Activated naive CD4-positive, alpha-beta T cell treated with anti-CD3 and anti-CD28 coated beads, Interleukin-2, amount 10 ng/mL, durations not matched to agents 7 days and 5 days (primary cell): ENCODE measurements at regions not wholly inside any gene's neighbourhood (a gene's known extent, or its start where the extent isn't known, plus 50 kb on each side); places are given as distances from the start of the nearest gene placed in this dataset.
A peak's percentile ranks its signal among the peaks of the same experiment; 100 is the strongest.
"Not testable (repeated sequence)": the region's sequence is repeated elsewhere in the genome, so short reads cannot be mapped to it uniquely, and the experiment has no call there.

Experiments
- CTCF ChIA-PET: fragments of 350-600 bp; sonication (Branson Sonifier 250); formaldehyde crosslinking; loops from one replicate; lab custom pipeline; 2021; ENCODE audit warnings: antibody characterized with exemption; lab: Charles Lee
- DNase-seq: peaks from one replicate; pipeline ENCODE4 v3.0.0-alpha.2; 2020
- H3K27ac Mint-ChIP-seq: one replicate; pipeline ENCODE4 v1.8.0; 2021; ENCODE audit warnings: mild to moderate bottlenecking, moderate library complexity, mixed read lengths
- H3K27me3 Mint-ChIP-seq: one replicate; pipeline ENCODE4 v1.8.0; 2021; ENCODE audit warnings: mild to moderate bottlenecking, mixed read lengths
- H3K36me3 Mint-ChIP-seq: one replicate; pipeline ENCODE4 v1.8.0; 2021; ENCODE audit warnings: mixed read lengths
- H3K4me1 Mint-ChIP-seq: one replicate; pipeline ENCODE4 v1.8.0; 2021; ENCODE audit warnings: mixed read lengths
- H3K4me3 Mint-ChIP-seq: one replicate; pipeline ENCODE4 v1.8.0; 2021; ENCODE audit warnings: mild to moderate bottlenecking, moderate library complexity, mixed read lengths
- H3K9me3 Mint-ChIP-seq: one replicate; pipeline ENCODE4 v1.8.0; 2021; ENCODE audit warnings: mixed read lengths

DNA sequence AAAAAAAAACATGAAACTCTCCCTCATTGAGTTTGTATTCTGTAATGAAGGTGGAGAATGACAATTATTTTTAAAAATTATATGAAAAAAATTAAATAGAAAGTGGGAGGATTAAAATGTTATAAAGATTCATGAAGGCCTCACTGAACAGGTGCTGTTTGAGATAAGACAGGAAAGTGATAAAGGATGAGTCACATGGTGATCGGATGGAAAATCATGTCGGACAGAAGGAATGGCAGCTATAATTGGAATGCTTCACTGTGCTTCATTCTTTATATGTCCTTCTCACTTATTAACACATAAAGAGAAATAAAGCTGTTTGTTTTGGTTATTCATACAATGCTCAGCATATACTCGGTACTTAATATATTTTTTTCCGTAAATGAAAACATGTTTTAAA is 464.5 kb upstream of the RGMB start:
- H3K9me3 Mint-ChIP-seq, result no peaks in the 10 kb centered on the region
- CTCF ChIA-PET, result no interaction called here
- H3K4me1 Mint-ChIP-seq, result peaks cover 8% of the 10 kb centered on the region
- H3K4me3 Mint-ChIP-seq, result no peak overlapping the region
- no peak overlapping the region for H3K27ac Mint-ChIP-seq
- no peaks in the 10 kb centered on the region for H3K36me3 Mint-ChIP-seq
- DNase-seq, result no peak
- H3K27me3 Mint-ChIP-seq, result no peaks in the 10 kb centered on the region

- Mint-ChIP-seq H3K4me1 (peaks cover 8% of the 10 kb centered on the region), H3K4me3 (no peak overlapping the region), H3K27me3 (no peaks in the 10 kb centered on the region), H3K9me3 (no peaks in the 10 kb centered on the region), H3K36me3 (no peaks in the 10 kb centered on the region), H3K27ac (no peak overlapping the region)
- DNase-seq, result peak; percentile 19
- CTCF ChIA-PET, result no interaction called here
Measured at GRCh38 chr5:98309785-98310598, 463.5 kb upstream of the RGMB start.

GRCh38 chr5:98314292-98314691 is 459.2 kb upstream of the RGMB start:
- CTCF ChIA-PET, result no interaction called here
- Mint-ChIP-seq H3K27ac (no peak overlapping the region), H3K4me3 (no peak overlapping the region), H3K4me1 (peaks cover 8% of the 10 kb centered on the region), H3K9me3 (no peaks in the 10 kb centered on the region), H3K27me3 (no peaks in the 10 kb centered on the region), H3K36me3 (no peaks in the 10 kb centered on the region)
- no peak for DNase-seq

DNA sequence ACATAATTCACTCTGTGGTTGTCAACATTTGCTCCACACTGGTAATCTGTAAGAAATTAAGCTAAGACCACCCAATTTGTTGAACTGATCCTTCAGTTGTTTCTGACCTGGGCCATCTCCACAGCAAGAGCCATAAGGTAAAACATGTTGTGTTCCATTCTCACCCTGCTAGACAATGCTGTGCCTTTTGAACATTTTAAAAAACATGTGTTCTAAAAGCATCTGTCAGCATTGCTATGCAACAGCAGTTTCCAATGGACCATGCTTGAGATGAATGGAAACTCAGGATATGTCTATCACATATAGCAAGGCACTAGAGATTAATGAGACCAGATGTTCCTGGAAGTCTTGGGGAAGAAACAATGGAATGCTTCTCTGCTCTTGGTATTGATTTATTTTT is 455.1 kb upstream of the RGMB start:
- no peaks in the 10 kb centered on the region for H3K27me3 Mint-ChIP-seq
- H3K36me3 Mint-ChIP-seq, result no peaks in the 10 kb centered on the region
- H3K4me3 Mint-ChIP-seq, result no peak overlapping the region
- DNase-seq, result no peak
- H3K4me1 Mint-ChIP-seq, result no peaks in the 10 kb centered on the region
- no peak overlapping the region for H3K27ac Mint-ChIP-seq
- H3K9me3 Mint-ChIP-seq, result no peaks in the 10 kb centered on the region
- CTCF ChIA-PET, result no interaction called here

DNA sequence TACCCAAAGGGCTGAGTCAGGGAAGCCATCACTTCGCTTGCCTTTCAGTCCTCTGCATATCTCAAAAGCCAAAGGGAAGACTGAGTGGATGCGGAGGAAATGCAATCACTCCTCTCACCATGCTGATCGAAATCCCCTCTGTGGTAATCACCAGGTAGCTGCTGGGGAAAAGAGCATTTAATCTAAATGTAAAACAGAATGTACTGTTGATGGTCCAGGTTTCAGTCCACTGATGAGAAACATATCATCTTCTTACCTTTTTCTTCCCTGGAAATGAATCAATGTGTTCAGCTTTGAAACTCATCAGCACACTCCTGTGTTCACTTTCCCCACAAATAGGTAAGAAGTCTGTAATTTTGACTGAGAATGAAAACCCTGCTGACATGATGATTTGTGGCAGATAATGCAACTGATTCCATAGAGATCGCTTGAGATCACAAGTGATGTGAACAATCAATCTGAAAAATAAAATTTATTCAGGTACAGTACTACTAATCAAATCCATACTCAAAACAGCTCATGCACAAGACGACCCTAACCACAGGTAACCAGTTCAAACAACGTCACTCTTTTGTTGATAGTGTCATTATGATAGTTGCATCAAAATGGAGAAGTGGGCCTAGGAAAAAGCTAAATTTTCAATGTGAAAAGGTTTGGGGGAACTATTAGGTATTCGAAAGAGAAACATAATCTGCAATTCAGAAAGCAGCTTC is 454.0 kb upstream of the RGMB start:
- Mint-ChIP-seq H3K4me3 (no peak overlapping the region), H3K4me1 (no peaks in the 10 kb centered on the region), H3K27me3 (no peaks in the 10 kb centered on the region), H3K36me3 (no peaks in the 10 kb centered on the region), H3K27ac (no peak overlapping the region), H3K9me3 (no peaks in the 10 kb centered on the region)
- DNase-seq, result no peak
- CTCF ChIA-PET, result interaction anchor here (0.7 kb wide), 1 partner anchor 185 kb away, joined by 3 read pairs; no protein-coding TSS in a partner anchor

- Mint-ChIP-seq H3K27me3 (no peaks in the 10 kb centered on the region), H3K4me1 (no peaks in the 10 kb centered on the region), H3K36me3 (no peaks in the 10 kb centered on the region), H3K9me3 (peaks cover 2% of the 10 kb centered on the region), H3K27ac (no peak overlapping the region), H3K4me3 (no peak overlapping the region)
- CTCF ChIA-PET, result interaction anchor here (0.7 kb wide), 1 partner anchor 1531 kb away, joined by 3 read pairs; no protein-coding TSS in a partner anchor
- DNase-seq, result no peak
Measured at GRCh38 chr5:98320343-98320742, 453.1 kb upstream of the RGMB start.

DNA sequence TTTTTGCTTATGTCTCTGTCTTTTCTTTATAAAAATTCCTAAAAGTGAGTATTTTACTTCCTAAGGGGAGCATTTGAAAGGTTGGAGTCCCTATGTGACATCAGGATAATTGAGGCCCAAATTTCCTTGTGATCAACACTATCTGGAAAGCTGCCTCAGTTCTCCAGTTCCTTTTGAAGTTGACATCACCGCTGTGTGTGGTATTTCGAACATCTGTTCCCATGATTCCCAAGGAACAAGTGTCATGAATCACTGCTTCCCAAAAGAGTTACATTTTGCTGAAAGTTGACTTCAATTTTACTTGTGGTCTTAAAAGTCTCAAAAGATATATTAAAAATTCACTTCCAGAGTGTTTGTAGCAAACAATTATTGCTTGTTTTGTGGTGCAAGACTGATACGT is 452.1 kb upstream of the RGMB start:
- Mint-ChIP-seq H3K27me3 (no peaks in the 10 kb centered on the region), H3K4me1 (no peaks in the 10 kb centered on the region), H3K4me3 (no peak overlapping the region), H3K9me3 (peaks cover 2% of the 10 kb centered on the region), H3K27ac (no peak overlapping the region), H3K36me3 (no peaks in the 10 kb centered on the region)
- no peak for DNase-seq
- CTCF ChIA-PET, result no interaction called here

- H3K9me3 Mint-ChIP-seq, H3K4me3 Mint-ChIP-seq, DNase-seq, H3K36me3 Mint-ChIP-seq, CTCF ChIA-PET, H3K27me3 Mint-ChIP-seq, H3K27ac Mint-ChIP-seq, H3K4me1 Mint-ChIP-seq: not testable (repeated sequence)
Measured at GRCh38 chr5:98325187-98325586, 448.3 kb upstream of the RGMB start.

DNA sequence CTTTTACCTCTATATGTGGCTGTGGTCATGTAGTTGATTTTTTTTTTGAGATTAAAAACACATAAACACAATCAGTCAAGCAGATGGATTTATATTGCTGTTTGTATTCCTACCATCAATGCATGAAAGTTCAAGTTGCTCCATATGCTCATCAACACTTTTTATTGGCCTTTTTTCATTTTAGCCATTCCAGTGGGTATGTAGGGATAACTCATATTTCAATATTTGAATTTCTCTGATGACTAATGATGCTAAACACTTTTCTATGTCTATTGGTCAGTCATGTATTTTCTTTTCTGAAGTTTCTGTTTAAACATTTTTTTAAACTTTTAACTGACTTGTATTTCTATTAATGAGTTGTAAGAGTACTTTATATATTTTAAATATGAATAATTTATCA is 445.4 kb upstream of the RGMB start:
- Mint-ChIP-seq H3K27me3 (no peaks in the 10 kb centered on the region), H3K4me1 (no peaks in the 10 kb centered on the region), H3K9me3 (peaks cover 2% of the 10 kb centered on the region), H3K27ac (no peak overlapping the region), H3K4me3 (no peak overlapping the region), H3K36me3 (no peaks in the 10 kb centered on the region)
- no peak for DNase-seq
- CTCF ChIA-PET, result no interaction called here

DNA sequence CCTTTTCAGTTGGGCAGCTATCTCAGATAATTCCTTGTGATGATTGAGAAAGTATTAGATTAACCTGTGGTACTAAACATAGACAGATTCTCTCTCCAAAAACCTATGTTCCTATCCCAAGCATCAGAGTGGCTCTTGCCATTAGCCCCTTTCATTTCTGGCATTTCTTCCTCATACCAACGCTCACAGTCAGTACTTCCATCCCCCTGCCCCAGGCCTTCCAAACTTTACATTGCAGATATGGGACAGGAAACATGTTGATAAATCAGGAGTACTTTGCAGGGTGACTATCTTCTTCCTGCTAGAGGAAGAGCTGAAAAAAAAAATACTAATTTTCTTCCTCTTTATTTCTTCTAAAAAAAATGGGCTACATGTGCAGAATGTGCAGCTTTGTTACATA is 442.6 kb upstream of the RGMB start:
- no peaks in the 10 kb centered on the region for H3K27me3 Mint-ChIP-seq
- no peak for DNase-seq
- no peaks in the 10 kb centered on the region for H3K4me1 Mint-ChIP-seq
- no peaks in the 10 kb centered on the region for H3K9me3 Mint-ChIP-seq
- no peak overlapping the region for H3K4me3 Mint-ChIP-seq
- no peaks in the 10 kb centered on the region for H3K36me3 Mint-ChIP-seq
- CTCF ChIA-PET, result no interaction called here
- no peak overlapping the region for H3K27ac Mint-ChIP-seq

DNA sequence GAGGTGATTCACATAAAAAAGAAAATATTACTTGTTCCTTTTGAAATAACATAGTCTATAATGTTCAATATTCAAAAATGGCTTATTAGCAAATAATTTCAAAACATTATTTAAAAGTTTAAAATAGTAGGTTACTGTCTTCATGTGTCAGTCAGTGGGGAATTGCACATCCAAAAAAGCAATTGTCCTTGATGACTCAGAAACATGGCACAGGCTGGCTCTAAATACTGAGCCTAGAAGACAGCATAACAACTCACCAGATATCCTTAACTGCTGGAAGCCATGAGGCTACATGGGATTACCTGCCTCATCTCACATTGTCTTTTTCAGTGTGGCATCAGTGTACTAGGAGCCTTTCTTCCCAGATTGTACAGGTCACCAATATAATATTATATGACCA is 439.5 kb upstream of the RGMB start:
- no peak for DNase-seq
- Mint-ChIP-seq H3K9me3 (no peaks in the 10 kb centered on the region), H3K27ac (no peak overlapping the region)

DNA sequence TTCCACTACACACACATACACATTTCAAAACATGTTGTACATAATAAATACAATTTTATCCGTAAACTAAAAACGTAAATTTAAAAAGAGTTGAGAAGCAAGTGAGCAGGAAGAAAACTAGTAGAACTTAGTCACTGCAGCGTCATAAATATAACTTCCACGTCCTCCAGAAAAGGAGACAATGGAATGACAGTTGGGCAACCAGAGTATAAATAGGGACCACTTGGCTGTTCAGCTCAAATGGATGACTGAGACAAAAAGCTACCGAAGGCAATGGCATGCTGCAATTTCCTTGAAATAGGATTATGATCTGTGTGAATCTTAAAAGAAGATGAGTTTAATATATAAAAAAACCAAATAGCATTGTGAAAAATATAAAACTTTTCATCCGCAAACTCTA is 438.5 kb upstream of the RGMB start:
- no peaks in the 10 kb centered on the region for H3K9me3 Mint-ChIP-seq
- no peak for DNase-seq
- CTCF ChIA-PET, result no interaction called here
- no peak overlapping the region for H3K4me3 Mint-ChIP-seq
- no peaks in the 10 kb centered on the region for H3K4me1 Mint-ChIP-seq
- no peak overlapping the region for H3K27ac Mint-ChIP-seq
- H3K36me3 Mint-ChIP-seq, result no peaks in the 10 kb centered on the region
- no peaks in the 10 kb centered on the region for H3K27me3 Mint-ChIP-seq

More for the DNA sequence above, 439.5 kb upstream of the RGMB start:
- Mint-ChIP-seq H3K4me3 (no peak overlapping the region), H3K4me1 (no peaks in the 10 kb centered on the region), H3K27me3 (no peaks in the 10 kb centered on the region), H3K36me3 (no peaks in the 10 kb centered on the region)
- CTCF ChIA-PET, result no interaction called here

GRCh38 chr5:98339141-98339848 is 434.2 kb upstream of the RGMB start:
- Mint-ChIP-seq H3K4me1 (no peaks in the 10 kb centered on the region), H3K4me3 (no peak overlapping the region), H3K36me3 (no peaks in the 10 kb centered on the region), H3K9me3 (no peaks in the 10 kb centered on the region), H3K27ac (no peak overlapping the region), H3K27me3 (no peaks in the 10 kb centered on the region)
- DNase-seq, result no peak
- CTCF ChIA-PET, result no interaction called here
